GM23338 (cell line): ENCODE measurements at regions not wholly inside any gene's neighbourhood (a gene's known extent, or its start where the extent isn't known, plus 50 kb on each side); places are given as distances from the start of the nearest gene placed in this dataset.

Experiments
- ATAC-seq: fragments of 200-7000 bp; cut with Tn5 transposase; 3 replicates; pipeline ENCODE4 v1.9.1; 2020
- DNase-seq: peaks from one replicate; pipeline ENCODE4 v3.0.0-alpha.2; 2015; ENCODE audit warnings: low spot score
- H2AFZ ChIP-seq: fragments of 200-600 bp; sonication (generic); 2 replicates; pipeline ENCODE4 v1.8.0; 2016; ENCODE audit warnings: antibody characterized with exemption, mild to moderate bottlenecking, moderate library complexity
- H3F3A ChIP-seq: fragments of 200-600 bp; sonication (generic); replicated peaks from 2 replicates; pipeline ENCODE4 v1.8.0; 2017; ENCODE audit warnings: antibody characterized with exemption, mixed run types, low read depth
- H3K27ac ChIP-seq: fragments of 200-600 bp; sonication (generic); 2 replicates; pipeline ENCODE4 v1.6.1; 2016; ENCODE audit warnings: low read depth
- H3K27me3 ChIP-seq: fragments of 200-600 bp; sonication (generic); 2 replicates; pipeline ENCODE4 v1.8.0; 2016; ENCODE audit warnings: mild to moderate bottlenecking, mixed run types, moderate library complexity; ENCODE audit not compliant: insufficient read depth
- H3K36me3 ChIP-seq: fragments of 200-600 bp; sonication (generic); 2 replicates; pipeline ENCODE4 v1.8.0; 2016; ENCODE audit warnings: mild to moderate bottlenecking; ENCODE audit not compliant: insufficient read depth
- H3K4me1 ChIP-seq: fragments of 200-600 bp; sonication (generic); 2 replicates; pipeline ENCODE4 v1.8.0; 2016; ENCODE audit warnings: mild to moderate bottlenecking, moderate library complexity; ENCODE audit not compliant: insufficient read depth
- H3K4me2 ChIP-seq: fragments of 200-600 bp; sonication (generic); 2 replicates; pipeline ENCODE4 v1.7.1; 2017; ENCODE audit warnings: mixed run types
- H3K4me3 ChIP-seq: fragments of 200-600 bp; sonication (generic); 2 replicates; pipeline ENCODE4 v1.6.1; 2016; ENCODE audit warnings: mixed run types
- H3K79me2 ChIP-seq: fragments of 200-600 bp; sonication (generic); replicated peaks from 2 replicates; pipeline ENCODE4 v1.8.0; 2017; ENCODE audit warnings: mild to moderate bottlenecking; ENCODE audit not compliant: insufficient read depth
- H3K9me2 ChIP-seq: fragments of 200-600 bp; sonication (generic); 2 replicates; pipeline ENCODE4 v1.8.0; 2017; ENCODE audit not compliant: insufficient read depth
- H4K20me1 ChIP-seq: fragments of 200-600 bp; sonication (generic); replicated peaks from 2 replicates; pipeline ENCODE4 v1.8.0; 2017; ENCODE audit warnings: mild to moderate bottlenecking; ENCODE audit not compliant: insufficient read depth
- H3K27ac Mint-ChIP-seq: 2 replicates; pipeline ENCODE4 v1.8.0; 2020; ENCODE audit warnings: inconsistent platforms, mild to moderate bottlenecking, moderate library complexity, mixed read lengths
- H3K27me3 Mint-ChIP-seq: 3 replicates; pipeline ENCODE4 v1.8.0; 2022; ENCODE audit warnings: low read depth, mild to moderate bottlenecking, moderate library complexity, mixed read lengths, inconsistent platforms; ENCODE audit not compliant: insufficient read depth, poor library complexity
- H3K36me3 Mint-ChIP-seq: 3 replicates; pipeline ENCODE4 v1.8.0; 2021; ENCODE audit warnings: low read depth, mild to moderate bottlenecking, inconsistent platforms, moderate library complexity, mixed read lengths
- H3K4me1 Mint-ChIP-seq: 3 replicates; pipeline ENCODE4 v1.8.0; 2020; ENCODE audit warnings: mild to moderate bottlenecking, inconsistent platforms, mixed read lengths
- H3K4me3 Mint-ChIP-seq: 3 replicates; pipeline ENCODE4 v1.8.0; 2021; ENCODE audit warnings: moderate library complexity, mild to moderate bottlenecking, inconsistent platforms, mixed read lengths
- H3K9me3 Mint-ChIP-seq: 3 replicates; pipeline ENCODE4 v1.8.0; 2020; ENCODE audit warnings: moderate library complexity, mild to moderate bottlenecking, inconsistent platforms, mixed read lengths
- CREB1 ChIP-seq: fragments of 250-450 bp; sonication (Bioruptor Pico); IDR thresholded peaks from 2 replicates; pipeline ENCODE4 v1.5.0; 2020; ENCODE audit warnings: low read depth, mild to moderate bottlenecking, moderate library complexity
- ETS1 ChIP-seq: IDR thresholded peaks from 2 replicates; pipeline ENCODE4 v1.6.1; 2016; ENCODE audit warnings: antibody characterized with exemption
- EZH2 ChIP-seq: fragments of 200-600 bp; sonication (generic); IDR thresholded peaks from one replicate; pipeline ENCODE4 v1.8.0; 2017; ENCODE audit warnings: antibody characterized with exemption, mild to moderate bottlenecking, low read depth; ENCODE audit not compliant: unreplicated experiment
- EZH2phosphoT487 ChIP-seq: fragments of 200-600 bp; sonication (generic); IDR thresholded peaks from one replicate; pipeline ENCODE4 v1.8.1; 2018; ENCODE audit warnings: antibody characterized with exemption; ENCODE audit not compliant: unreplicated experiment
- JUNB ChIP-seq: IDR thresholded peaks from one replicate; pipeline ENCODE4 v1.6.1; 2016; ENCODE audit warnings: antibody characterized with exemption; ENCODE audit not compliant: unreplicated experiment
- POLR2AphosphoS5 ChIP-seq: IDR thresholded peaks from 2 replicates; pipeline ENCODE4 v1.6.1; 2016; ENCODE audit warnings: antibody characterized with exemption, low read depth
- STAT1 ChIP-seq: IDR thresholded peaks from one replicate; pipeline ENCODE4 v1.6.1; 2016; ENCODE audit warnings: antibody characterized with exemption; ENCODE audit not compliant: unreplicated experiment
- ZNF114 ChIP-seq: fragments of 250-450 bp; sonication (Bioruptor Pico); IDR thresholded peaks from 2 replicates; pipeline ENCODE4 v1.5.0; 2020; ENCODE audit warnings: mild to moderate bottlenecking, moderate library complexity
- ZNF331 ChIP-seq: fragments of 250-450 bp; sonication (Bioruptor Pico); IDR thresholded peaks from 2 replicates; pipeline ENCODE4 v1.5.0; 2020; ENCODE audit warnings: low read depth, mild to moderate bottlenecking, moderate library complexity
- ZNF462 ChIP-seq: fragments of 250-450 bp; sonication (Bioruptor Pico); IDR thresholded peaks from 2 replicates; pipeline ENCODE4 v1.5.0; 2020; ENCODE audit warnings: mild to moderate bottlenecking, moderate library complexity
- TF ChIP-seq, protein P1 (sequence below), 2 experiments: fragments of 200-600 bp in 1 of 2; sonication (generic) in 1 of 2; conservative IDR thresholded peaks; 2 replicates each; pipeline versions ENCODE4 v1.5.1 to v1.6.1; 2016 to 2017; ENCODE audit warnings: antibody characterized with exemption in 2 of 2, low read depth in 2 of 2, mild to moderate bottlenecking in 2 of 2, moderate library complexity in 1 of 2

GRCh38 chr15:46416544-46416943 lies 781.7 kb downstream of the SQOR start:
- Mint-ChIP-seq H3K4me3 (no peak overlapping the region), H3K36me3 (no peaks in the 10 kb centered on the region), H3K27me3 (peaks cover 3% of the 10 kb centered on the region), H3K27ac (no peak overlapping the region), H3K4me1 (0 out of 3 replicates have a peak, but pooled peaks cover 4% of the 10 kb centered on the region), H3K9me3 (peaks cover 46% of the 10 kb centered on the region)
- Histone ChIP-seq H3K27me3 (no peaks in the 10 kb centered on the region), H3K4me1 (no peaks in the 10 kb centered on the region), H3K36me3 (no peaks in the 10 kb centered on the region), H2AFZ (no peak overlapping the region), H3F3A (no peaks in the 10 kb centered on the region), H3K9me2 (no peaks in the 10 kb centered on the region), H3K4me2 (no peak overlapping the region), H3K27ac (no peak overlapping the region), H3K4me3 (no peak overlapping the region), H3K79me2 (no peaks in the 10 kb centered on the region), H4K20me1 (no peaks in the 10 kb centered on the region)
- TF ChIP-seq EZH2phosphoT487 (no peak), JUNB (no peak), CREB1 (CRISPR knock-in tag) (no peak), ZNF114 (CRISPR knock-in tag) (no peak)
- no peak for ATAC-seq
- DNase-seq = no peak

GRCh38 chr15:46420990-46421389 lies 786.2 kb downstream of the SQOR start:
- Histone ChIP-seq H3K27ac (no peak overlapping the region), H3K4me2 (no peak overlapping the region), H3K27me3 (no peaks in the 10 kb centered on the region), H3K79me2 (no peaks in the 10 kb centered on the region), H3K36me3 (0 out of 2 replicates have a peak, but pooled peaks cover 3% of the 10 kb centered on the region), H3K4me1 (no peaks in the 10 kb centered on the region), H3K4me3 (no peak overlapping the region), H3K9me2 (no peaks in the 10 kb centered on the region), H2AFZ (peak overlapping the region; percentile 34; the same call in 1 of the 2 replicates), H4K20me1 (no peaks in the 10 kb centered on the region), H3F3A (no peaks in the 10 kb centered on the region)
- H3K9me3 Mint-ChIP-seq = peaks cover 54% of the 10 kb centered on the region
- 0 out of 3 replicates have a peak, but pooled peaks cover 4% of the 10 kb centered on the region for H3K4me1 Mint-ChIP-seq
- peaks cover 5% of the 10 kb centered on the region for H3K27me3 Mint-ChIP-seq
- H3K27ac Mint-ChIP-seq = no peak overlapping the region
- ATAC-seq = no peak
- peaks cover 17% of the 10 kb centered on the region; the same call in 2 of the 3 replicates for H3K36me3 Mint-ChIP-seq
- no peak for DNase-seq
- no peak overlapping the region for H3K4me3 Mint-ChIP-seq
- TF ChIP-seq EZH2phosphoT487 (no peak), EZH2 (no peak), STAT1 (no peak), JUNB (no peak), ZNF331 (CRISPR knock-in tag) (no peak), ETS1 (no peak), POLR2AphosphoS5 (no peak), ZNF462 (no peak)
- TF ChIP-seq, protein P1, sequence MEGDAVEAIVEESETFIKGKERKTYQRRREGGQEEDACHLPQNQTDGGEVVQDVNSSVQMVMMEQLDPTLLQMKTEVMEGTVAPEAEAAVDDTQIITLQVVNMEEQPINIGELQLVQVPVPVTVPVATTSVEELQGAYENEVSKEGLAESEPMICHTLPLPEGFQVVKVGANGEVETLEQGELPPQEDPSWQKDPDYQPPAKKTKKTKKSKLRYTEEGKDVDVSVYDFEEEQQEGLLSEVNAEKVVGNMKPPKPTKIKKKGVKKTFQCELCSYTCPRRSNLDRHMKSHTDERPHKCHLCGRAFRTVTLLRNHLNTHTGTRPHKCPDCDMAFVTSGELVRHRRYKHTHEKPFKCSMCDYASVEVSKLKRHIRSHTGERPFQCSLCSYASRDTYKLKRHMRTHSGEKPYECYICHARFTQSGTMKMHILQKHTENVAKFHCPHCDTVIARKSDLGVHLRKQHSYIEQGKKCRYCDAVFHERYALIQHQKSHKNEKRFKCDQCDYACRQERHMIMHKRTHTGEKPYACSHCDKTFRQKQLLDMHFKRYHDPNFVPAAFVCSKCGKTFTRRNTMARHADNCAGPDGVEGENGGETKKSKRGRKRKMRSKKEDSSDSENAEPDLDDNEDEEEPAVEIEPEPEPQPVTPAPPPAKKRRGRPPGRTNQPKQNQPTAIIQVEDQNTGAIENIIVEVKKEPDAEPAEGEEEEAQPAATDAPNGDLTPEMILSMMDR (conservative IDR thresholded peaks at IDR 0.05; ENCODE audit: low read depth in 2 of 2) = no peak
